Cardiac muscle cell (in vitro differentiated cells and primary cell): ENCODE measurements at regions not wholly inside any gene's neighbourhood (a gene's known extent, or its start where the extent isn't known, plus 50 kb on each side); places are given as distances from the start of the nearest gene placed in this dataset.
"Not testable (repeated sequence)": the region's sequence is repeated elsewhere in the genome, so short reads cannot be mapped to it uniquely, and the experiment has no call there.

Experiments used
- DNase-seq, 2 donors: peaks; one replicate each; pipeline versions ENCODE4 v3.0.0 to v3.0.0-alpha.2; 2010 to 2017; ENCODE audit warnings: low read depth in 1 of 2, low spot score in 1 of 2
- H3K27ac ChIP-seq: fragments of 200-600 bp; sonication (generic); 2 replicates; pipeline ENCODE4 v1.5.1; 2016
- H3K27me3 ChIP-seq: fragments of 200-600 bp; sonication (generic); 2 replicates; pipeline ENCODE4 v1.6.0; 2016; ENCODE audit warnings: control low read depth
- H3K36me3 ChIP-seq: fragments of 200-600 bp; sonication (generic); 2 replicates; pipeline ENCODE4 v1.5.1; 2016; ENCODE audit warnings: control low read depth
- H3K4me1 ChIP-seq: fragments of 200-600 bp; sonication (generic); 2 replicates; pipeline ENCODE4 v1.8.1; 2017; ENCODE audit warnings: low read depth, mild to moderate bottlenecking, mixed run types
- H3K4me3 ChIP-seq: fragments of 200-600 bp; sonication (generic); 2 replicates; pipeline ENCODE4 v1.5.1; 2016; ENCODE audit warnings: mild to moderate bottlenecking
- H3K9me3 ChIP-seq: fragments of 200-600 bp; sonication (generic); 2 replicates; pipeline ENCODE4 v1.5.1; 2017; ENCODE audit warnings: low read depth, mild to moderate bottlenecking, control low read depth
- CTCF ChIP-seq: IDR thresholded peaks from 2 replicates; pipeline ENCODE4 v1.5.1; 2012; ENCODE audit warnings: low read depth, mild to moderate bottlenecking, low read length

GRCh38 chr7:49702099-49702498, 71.3 kb upstream of the VWC2 start:
- no peak overlapping the region for H3K4me3 ChIP-seq
- no peak for DNase-seq
- H3K36me3 ChIP-seq: no peaks in the 10 kb centered on the region
- H3K27ac ChIP-seq: no peak overlapping the region
- H3K4me1 ChIP-seq: no peaks in the 10 kb centered on the region
- H3K9me3 ChIP-seq: no peaks in the 10 kb centered on the region
- H3K27me3 ChIP-seq: no peaks in the 10 kb centered on the region
- TF ChIP-seq CTCF: no peak

DNA sequence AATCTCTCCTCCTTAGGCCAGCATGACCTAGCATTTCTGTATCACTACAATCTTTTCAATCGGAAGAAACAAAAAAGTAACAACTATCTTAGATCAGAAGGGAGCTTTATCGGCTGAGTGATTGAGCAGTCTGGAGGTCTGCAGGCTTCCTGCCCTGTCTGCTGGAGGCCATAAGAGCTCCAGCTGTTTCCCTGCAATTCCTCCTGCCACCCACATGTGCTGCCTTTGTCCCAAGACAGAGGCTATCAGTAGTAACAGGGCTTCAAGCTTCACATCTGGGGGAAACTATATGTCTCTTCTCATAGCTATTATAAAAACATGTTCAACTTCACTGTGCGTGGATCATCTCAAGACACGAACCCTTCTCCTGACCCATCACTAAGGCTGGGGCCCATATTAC, 70.1 kb upstream of the VWC2 start:
- TF ChIP-seq CTCF: no peak

GRCh38 chr7:49703881-49704280, 69.6 kb upstream of the VWC2 start:
- no peak overlapping the region for H3K4me3 ChIP-seq
- H3K36me3 ChIP-seq: no peaks in the 10 kb centered on the region
- H3K27me3 ChIP-seq: no peaks in the 10 kb centered on the region
- H3K4me1 ChIP-seq: no peaks in the 10 kb centered on the region
- no peak for TF ChIP-seq CTCF
- H3K9me3 ChIP-seq: no peaks in the 10 kb centered on the region
- no peak for DNase-seq
- no peak overlapping the region for H3K27ac ChIP-seq

More for the DNA sequence above, 70.1 kb upstream of the VWC2 start:
- no peaks in the 10 kb centered on the region for H3K27me3 ChIP-seq
- no peaks in the 10 kb centered on the region for H3K36me3 ChIP-seq
- no peak for DNase-seq
- no peaks in the 10 kb centered on the region for H3K9me3 ChIP-seq
- H3K27ac ChIP-seq: no peak overlapping the region
- H3K4me1 ChIP-seq: no peaks in the 10 kb centered on the region
- no peak overlapping the region for H3K4me3 ChIP-seq

GRCh38 chr7:49706106-49706505, 67.3 kb upstream of the VWC2 start:
- TF ChIP-seq CTCF: no peak
- no peaks in the 10 kb centered on the region for H3K4me1 ChIP-seq
- H3K27me3 ChIP-seq: no peaks in the 10 kb centered on the region
- H3K36me3 ChIP-seq: no peaks in the 10 kb centered on the region
- no peaks in the 10 kb centered on the region for H3K9me3 ChIP-seq
- no peak overlapping the region for H3K27ac ChIP-seq
- H3K4me3 ChIP-seq: no peak overlapping the region
- no peak for DNase-seq

GRCh38 chr7:49707891-49708290, 65.5 kb upstream of the VWC2 start:
- H3K36me3 ChIP-seq: no peaks in the 10 kb centered on the region
- H3K27me3 ChIP-seq: no peaks in the 10 kb centered on the region
- no peak for DNase-seq
- no peak overlapping the region for H3K4me3 ChIP-seq
- no peak for TF ChIP-seq CTCF
- no peak overlapping the region for H3K27ac ChIP-seq
- no peaks in the 10 kb centered on the region for H3K4me1 ChIP-seq
- H3K9me3 ChIP-seq: no peaks in the 10 kb centered on the region

DNA sequence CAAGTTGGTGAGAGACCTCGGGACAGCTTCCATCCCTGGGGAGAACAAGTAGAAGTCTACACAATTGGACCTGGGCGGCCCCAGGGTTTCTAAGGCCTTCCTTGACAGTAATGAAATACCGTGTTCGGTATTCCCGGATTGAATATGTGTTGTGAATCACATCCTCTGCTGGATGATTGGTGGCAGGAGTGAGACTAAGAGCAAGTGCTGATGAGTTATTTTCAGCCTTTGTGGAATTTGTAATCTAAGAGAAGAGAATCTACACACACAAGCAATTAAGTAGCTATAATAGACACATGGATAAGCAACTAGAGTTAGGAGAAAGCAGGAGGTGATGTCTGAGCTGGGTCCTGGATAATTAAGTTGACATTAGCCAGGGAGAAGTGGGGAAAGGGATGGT, 64.8 kb upstream of the VWC2 start:
- no peaks in the 10 kb centered on the region for H3K27me3 ChIP-seq
- no peaks in the 10 kb centered on the region for H3K36me3 ChIP-seq
- no peak overlapping the region for H3K4me3 ChIP-seq
- no peak for DNase-seq
- H3K4me1 ChIP-seq: no peaks in the 10 kb centered on the region
- H3K27ac ChIP-seq: no peak overlapping the region
- H3K9me3 ChIP-seq: no peaks in the 10 kb centered on the region
- no peak for TF ChIP-seq CTCF

GRCh38 chr7:49711072-49711723, 62.2 kb upstream of the VWC2 start:
- not testable (repeated sequence) for H3K36me3 ChIP-seq, DNase-seq, H3K4me1 ChIP-seq, H3K27me3 ChIP-seq, H3K9me3 ChIP-seq, H3K27ac ChIP-seq, H3K4me3 ChIP-seq
